ENCODE measurements at regions not wholly inside any gene's neighbourhood (a gene's known extent, or its start where the extent isn't known, plus 50 kb on each side); places are given as distances from the start of the nearest gene placed in this dataset.

- no peaks in the 10 kb centered on the region for H3K36me3 ChIP-seq
- no peaks in the 10 kb centered on the region for H3K27me3 ChIP-seq
- no peak overlapping the region for H3K27ac ChIP-seq
- DNase-seq (ENCODE audit: low read depth in 1 of 2, low spot score in 1 of 2), result no peak
- H3K4me3 ChIP-seq, result no peak overlapping the region
- H3K9me3 ChIP-seq (ENCODE audit: low read depth), result no peaks in the 10 kb centered on the region
- peaks cover 6% of the 10 kb centered on the region for H3K4me1 ChIP-seq (ENCODE audit: low read depth)
- no peak for TF ChIP-seq CTCF (IDR thresholded peaks at IDR 0.05; ENCODE audit: low read depth, low read length)
These were observed 259.4 kb upstream of the SORCS1 start for GRCh38 chr10:107423903-107424302.

GRCh38 chr10:107422681-107423080, 258.2 kb upstream of the SORCS1 start:
- H3K36me3 ChIP-seq, result no peaks in the 10 kb centered on the region
- H3K27me3 ChIP-seq, result no peaks in the 10 kb centered on the region
- no peaks in the 10 kb centered on the region for H3K9me3 ChIP-seq (ENCODE audit: low read depth)
- no peak for DNase-seq (ENCODE audit: low read depth in 1 of 2, low spot score in 1 of 2)
- H3K27ac ChIP-seq, result no peak overlapping the region
- H3K4me3 ChIP-seq, result no peak overlapping the region
- H3K4me1 ChIP-seq (ENCODE audit: low read depth), result peaks cover 6% of the 10 kb centered on the region
- no peak for TF ChIP-seq CTCF (IDR thresholded peaks at IDR 0.05; ENCODE audit: low read depth, low read length)

GRCh38 chr10:107420196-107420595, 255.7 kb upstream of the SORCS1 start:
- DNase-seq (ENCODE audit: low read depth in 1 of 2, low spot score in 1 of 2), result no peak
- no peak overlapping the region for H3K27ac ChIP-seq
- H3K27me3 ChIP-seq, result no peaks in the 10 kb centered on the region
- no peaks in the 10 kb centered on the region for H3K36me3 ChIP-seq
- TF ChIP-seq CTCF (IDR thresholded peaks at IDR 0.05; ENCODE audit: low read depth, low read length), result no peak
- no peak overlapping the region for H3K4me3 ChIP-seq
- no peaks in the 10 kb centered on the region for H3K9me3 ChIP-seq (ENCODE audit: low read depth)
- H3K4me1 ChIP-seq (ENCODE audit: low read depth), result peaks cover 6% of the 10 kb centered on the region

GRCh38 chr10:107418085-107418806, 253.7 kb upstream of the SORCS1 start:
- peaks cover 6% of the 10 kb centered on the region for H3K4me1 ChIP-seq (ENCODE audit: low read depth)

GRCh38 chr10:107417446-107417845, 252.9 kb upstream of the SORCS1 start:
- no peaks in the 10 kb centered on the region for H3K9me3 ChIP-seq (ENCODE audit: low read depth)
- no peak for DNase-seq (ENCODE audit: low read depth in 1 of 2, low spot score in 1 of 2)
- H3K4me1 ChIP-seq (ENCODE audit: low read depth), result peaks cover 6% of the 10 kb centered on the region
- no peaks in the 10 kb centered on the region for H3K27me3 ChIP-seq
- TF ChIP-seq CTCF (IDR thresholded peaks at IDR 0.05; ENCODE audit: low read depth, low read length), result no peak
- no peak overlapping the region for H3K27ac ChIP-seq
- H3K4me3 ChIP-seq, result no peak overlapping the region
- no peaks in the 10 kb centered on the region for H3K36me3 ChIP-seq

More at GRCh38 chr10:107418085-107418806, 253.7 kb upstream of the SORCS1 start:
- no peak for TF ChIP-seq CTCF (IDR thresholded peaks at IDR 0.05; ENCODE audit: low read depth, low read length)
- Histone ChIP-seq H3K36me3 (no peaks in the 10 kb centered on the region), H3K4me3 (no peak overlapping the region), H3K27me3 (no peaks in the 10 kb centered on the region), H3K9me3 (ENCODE audit: low read depth) (no peaks in the 10 kb centered on the region), H3K27ac (no peak overlapping the region)
- DNase-seq (ENCODE audit: low read depth in 1 of 2, low spot score in 1 of 2), result no peak
